Kidney (tissue), 13 donors: ENCODE measurements at regions not wholly inside any gene's neighbourhood (a gene's known extent, or its start where the extent isn't known, plus 50 kb on each side); places are given as distances from the start of the nearest gene placed in this dataset.
A peak's percentile ranks its signal among the peaks of the same experiment; 100 is the strongest.

Experiments used
- DNase-seq, 5 donors: peaks; one replicate each; pipeline ENCODE4 v3.0.0-alpha.2; 2013 to 2020
- FAIRE-seq: peaks from 2 replicates; lab custom pipeline; 2012; peaks lifted over from hg19 to GRCh38; lab: Jason Lieb, UNC
- H3K27ac ChIP-seq, 2 donors: one replicate each; pipeline ENCODE4 v1.7.0; 2013; ENCODE audit warnings: low read depth in 2 of 2, low read length in 2 of 2, inconsistent platforms in 1 of 2
- H3K27me3 ChIP-seq: one replicate; pipeline ENCODE4 v1.7.1; 2013; ENCODE audit warnings: low read length, inconsistent platforms; ENCODE audit not compliant: control insufficient read depth, insufficient read depth
- H3K36me3 ChIP-seq, 3 donors: one replicate each; pipeline versions ENCODE4 v1.7.0 to v1.7.1; 2013; ENCODE audit warnings: low read length in 3 of 3, control low read depth in 1 of 3, inconsistent platforms in 1 of 3; ENCODE audit not compliant: insufficient read depth in 3 of 3, control insufficient read depth in 2 of 3
- H3K4me1 ChIP-seq, 3 donors: one replicate each; pipeline versions ENCODE4 v1.7.0 to v1.7.1; 2013; ENCODE audit warnings: low read length in 3 of 3, inconsistent platforms in 1 of 3, low read depth in 1 of 3; ENCODE audit not compliant: control insufficient read depth in 2 of 3, insufficient read depth in 2 of 3
- H3K4me3 ChIP-seq, 3 donors: one replicate each; pipeline versions ENCODE4 v1.7.0 to v1.8.1; 2013; ENCODE audit warnings: low read length in 3 of 3, control low read depth in 1 of 3, inconsistent platforms in 1 of 3
- H3K9ac ChIP-seq, 3 donors: one replicate each; pipeline versions ENCODE4 v1.7.0 to v1.7.1; 2013; ENCODE audit warnings: low read length in 3 of 3, control low read depth in 1 of 3, inconsistent platforms in 1 of 3
- H3K9me3 ChIP-seq, 3 donors: one replicate each; pipeline versions ENCODE4 v1.7.0 to v1.7.1; 2013; ENCODE audit warnings: low read length in 3 of 3, control low read depth in 1 of 3, inconsistent platforms in 1 of 3; ENCODE audit not compliant: control insufficient read depth in 2 of 3, insufficient read depth in 1 of 3
- intact Hi-C: fragments of 100-400 bp; cut with DNase I; formaldehyde crosslinking; loops from one replicate; pipeline ENCODE4 v1.11.1; 2022
- TF ChIP-seq, protein P1 (sequence below): IDR thresholded peaks from 3 replicates; pipeline ENCODE4 v1.5.1; 2012; ENCODE audit warnings: mild to moderate bottlenecking, moderate library complexity, borderline replicate concordance; ENCODE audit not compliant: insufficient read depth; ENCODE audit errors: extremely low read depth
- donor health status: control.
- donor health status: control.
- donor health status: control.
- donor health status: control.
- donor health status: control.
- donor health status: DM: yes; HTN: yes; CAD: no.
- donor health status: Normal renal cell carcinoma (clear cell type).

DNA sequence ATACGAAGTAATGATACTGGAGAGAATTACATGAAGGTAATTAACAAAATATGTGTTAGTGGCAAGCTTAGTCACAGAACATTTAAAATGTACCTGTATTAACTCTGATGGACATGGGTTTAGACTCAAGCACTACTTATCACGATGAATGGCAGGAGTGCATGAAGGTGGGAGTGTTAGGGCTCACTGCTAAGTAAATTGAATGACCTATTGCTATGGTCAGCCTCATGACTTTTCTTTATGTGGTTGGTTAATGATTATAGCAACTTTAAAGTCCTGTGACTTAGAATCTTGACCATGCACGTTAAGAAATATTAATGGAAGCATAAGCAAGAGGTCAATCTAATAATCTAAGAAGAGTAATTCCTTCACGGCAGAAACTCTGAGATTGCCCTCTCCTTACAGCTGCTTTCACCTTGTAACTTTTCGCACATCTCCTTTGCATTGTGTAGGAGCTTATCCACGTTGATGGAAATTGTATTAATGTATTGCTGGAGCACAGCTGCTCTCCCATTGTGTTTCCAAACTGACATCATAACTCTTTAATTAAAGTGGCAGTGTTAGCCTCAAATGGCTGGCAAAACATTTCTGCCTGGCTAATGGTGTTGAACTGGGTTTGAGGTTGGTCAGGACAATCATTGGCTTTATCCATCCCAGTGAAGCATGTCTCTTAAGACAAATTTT is 114.5 kb downstream of the RXFP2 start:
- intact Hi-C loops = no loop called here
- Histone ChIP-seq H3K27me3 (no peaks in the 10 kb centered on the region), H3K9ac (no peak overlapping the region), H3K4me1 (peaks cover 0 to 3% (median 0%) of the 10 kb centered on the region in 3 donors), H3K9me3 (no peaks in the 10 kb centered on the region), H3K27ac (no peak overlapping the region), H3K4me3 (no peak overlapping the region), H3K36me3 (no peaks in the 10 kb centered on the region)
- TF ChIP-seq, protein P1, sequence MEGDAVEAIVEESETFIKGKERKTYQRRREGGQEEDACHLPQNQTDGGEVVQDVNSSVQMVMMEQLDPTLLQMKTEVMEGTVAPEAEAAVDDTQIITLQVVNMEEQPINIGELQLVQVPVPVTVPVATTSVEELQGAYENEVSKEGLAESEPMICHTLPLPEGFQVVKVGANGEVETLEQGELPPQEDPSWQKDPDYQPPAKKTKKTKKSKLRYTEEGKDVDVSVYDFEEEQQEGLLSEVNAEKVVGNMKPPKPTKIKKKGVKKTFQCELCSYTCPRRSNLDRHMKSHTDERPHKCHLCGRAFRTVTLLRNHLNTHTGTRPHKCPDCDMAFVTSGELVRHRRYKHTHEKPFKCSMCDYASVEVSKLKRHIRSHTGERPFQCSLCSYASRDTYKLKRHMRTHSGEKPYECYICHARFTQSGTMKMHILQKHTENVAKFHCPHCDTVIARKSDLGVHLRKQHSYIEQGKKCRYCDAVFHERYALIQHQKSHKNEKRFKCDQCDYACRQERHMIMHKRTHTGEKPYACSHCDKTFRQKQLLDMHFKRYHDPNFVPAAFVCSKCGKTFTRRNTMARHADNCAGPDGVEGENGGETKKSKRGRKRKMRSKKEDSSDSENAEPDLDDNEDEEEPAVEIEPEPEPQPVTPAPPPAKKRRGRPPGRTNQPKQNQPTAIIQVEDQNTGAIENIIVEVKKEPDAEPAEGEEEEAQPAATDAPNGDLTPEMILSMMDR = no peak
- DNase-seq = peak in 2 of 5 donors; percentile 16 to 17
- FAIRE-seq = no peak

DNA sequence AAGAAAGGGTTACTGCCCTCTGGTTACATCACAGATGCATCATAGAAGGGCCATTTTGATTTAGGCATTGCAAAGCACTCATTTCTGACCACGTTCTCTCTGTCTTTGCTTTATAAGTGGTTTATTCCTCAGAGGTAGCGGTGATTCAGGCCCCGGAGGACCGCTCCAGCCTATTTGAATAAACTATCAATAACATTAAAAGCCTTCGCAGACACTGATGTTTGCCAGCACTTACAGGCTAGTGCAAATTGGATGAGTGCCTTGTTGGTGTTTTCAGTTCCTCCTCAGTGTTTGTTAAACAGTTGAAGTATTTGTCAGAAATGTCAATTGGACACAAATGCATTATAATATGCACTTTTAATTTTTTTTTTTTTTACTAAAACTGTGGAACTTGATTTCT is 120.2 kb downstream of the RXFP2 start:
- H3K4me3 ChIP-seq = no peak overlapping the region
- H3K27ac ChIP-seq = no peak overlapping the region
- H3K27me3 ChIP-seq = no peaks in the 10 kb centered on the region
- FAIRE-seq (no peak), DNase-seq (no peak)
- no peaks in the 10 kb centered on the region for H3K9me3 ChIP-seq
- no peak overlapping the region for H3K9ac ChIP-seq
- no peaks in the 10 kb centered on the region for H3K4me1 ChIP-seq
- intact Hi-C loops = no loop called here
- TF ChIP-seq, protein P1 = no peak
- H3K36me3 ChIP-seq = no peaks in the 10 kb centered on the region

DNA sequence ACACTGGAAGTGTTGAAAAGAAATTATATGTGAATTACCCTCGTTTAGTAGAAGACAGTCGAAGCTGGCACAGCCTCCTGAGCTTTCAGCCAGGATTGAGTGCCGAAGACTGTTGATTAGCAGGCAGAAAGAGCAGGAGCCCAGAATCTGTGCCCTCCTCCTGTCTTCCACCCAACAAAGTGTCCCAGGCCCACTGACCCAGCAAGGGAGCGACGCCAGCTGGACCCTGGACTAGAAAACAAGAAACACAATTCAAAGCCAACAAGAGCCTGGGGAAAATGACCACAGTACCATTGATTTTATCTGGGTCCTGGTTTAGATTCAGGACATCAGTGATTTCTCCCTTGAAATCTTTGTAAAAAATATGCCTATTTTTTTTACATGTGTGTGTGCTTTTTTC is 120.7 kb downstream of the RXFP2 start:
- no peaks in the 10 kb centered on the region for H3K36me3 ChIP-seq
- H3K4me3 ChIP-seq = no peak overlapping the region
- intact Hi-C loops = no loop called here
- H3K27ac ChIP-seq = no peak overlapping the region
- H3K4me1 ChIP-seq = no peaks in the 10 kb centered on the region
- no peaks in the 10 kb centered on the region for H3K9me3 ChIP-seq
- H3K9ac ChIP-seq = no peak overlapping the region
- TF ChIP-seq, protein P1 = no peak
- DNase-seq = no peak
- FAIRE-seq = no peak
- no peaks in the 10 kb centered on the region for H3K27me3 ChIP-seq

DNA sequence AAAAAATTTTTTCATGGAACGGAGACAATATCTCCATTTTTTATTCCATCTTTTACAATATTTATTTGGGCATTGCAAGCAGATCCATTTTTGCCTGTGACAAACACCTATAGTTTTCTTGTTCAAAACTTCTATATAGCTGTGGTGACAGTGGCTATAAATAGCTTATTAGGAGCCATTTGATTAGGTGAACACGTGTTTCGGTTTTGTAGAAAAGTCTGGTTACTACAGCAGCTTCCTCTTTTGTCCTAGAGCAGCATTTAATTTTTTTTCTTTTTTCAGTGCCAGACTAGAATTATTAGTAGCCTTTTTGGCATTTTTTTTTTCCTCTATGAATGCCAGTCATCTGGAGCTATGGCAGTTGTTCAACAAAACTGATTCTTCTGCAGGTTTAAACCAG is 123.5 kb downstream of the RXFP2 start:
- Histone ChIP-seq H3K9me3 (no peaks in the 10 kb centered on the region), H3K27me3 (no peaks in the 10 kb centered on the region), H3K9ac (no peak overlapping the region), H3K36me3 (no peaks in the 10 kb centered on the region), H3K4me1 (peaks cover 0 to 4% (median 0%) of the 10 kb centered on the region in 3 donors), H3K27ac (no peak overlapping the region), H3K4me3 (no peak overlapping the region)
- FAIRE-seq (no peak), DNase-seq (no peak)
- intact Hi-C loops = no loop called here
- TF ChIP-seq, protein P1 = no peak
